MM.1S (cell line): ENCODE measurements at regions not wholly inside any gene's neighbourhood (a gene's known extent, or its start where the extent isn't known, plus 50 kb on each side); places are given as distances from the start of the nearest gene placed in this dataset.

ENCODE experiments used
- DNase-seq: peaks from one replicate; pipeline ENCODE4 v3.0.0-alpha.2; 2015
- H2AFZ ChIP-seq: fragments of 300-600 bp; sonication (generic); 2 replicates; pipeline ENCODE4 v1.6.0; 2016; ENCODE audit warnings: antibody characterized with exemption, low read length
- H3F3A ChIP-seq: fragments of 300-600 bp; sonication (generic); 2 replicates; pipeline ENCODE4 v1.6.1; 2016; ENCODE audit warnings: mild to moderate bottlenecking, antibody characterized with exemption, low read length, moderate library complexity, mixed read lengths; ENCODE audit not compliant: insufficient read depth
- H3K27ac ChIP-seq: fragments of 300-600 bp; sonication (generic); 2 replicates; pipeline ENCODE4 v1.5.1; 2016; ENCODE audit warnings: mild to moderate bottlenecking, low read length
- H3K27me3 ChIP-seq: fragments of 300-600 bp; sonication (generic); replicated peaks from 2 replicates; pipeline ENCODE4 v1.6.0; 2016; ENCODE audit warnings: low read length; ENCODE audit not compliant: insufficient read depth
- H3K36me3 ChIP-seq: fragments of 300-600 bp; sonication (generic); replicated peaks from 2 replicates; pipeline ENCODE4 v1.6.1; 2016; ENCODE audit warnings: mild to moderate bottlenecking, low read length, mixed read lengths; ENCODE audit not compliant: insufficient read depth
- H3K4me1 ChIP-seq: fragments of 300-600 bp; sonication (generic); 2 replicates; pipeline ENCODE4 v1.6.1; 2016; ENCODE audit warnings: low read length, mixed read lengths
- H3K4me2 ChIP-seq: fragments of 300-600 bp; sonication (generic); 2 replicates; pipeline ENCODE4 v1.6.0; 2016; ENCODE audit warnings: low read depth, low read length
- H3K4me3 ChIP-seq: fragments of 300-600 bp; sonication (generic); 2 replicates; pipeline ENCODE4 v1.5.1; 2016; ENCODE audit warnings: low read length, mixed read lengths
- H3K79me2 ChIP-seq: fragments of 300-600 bp; sonication (generic); 2 replicates; pipeline ENCODE4 v1.6.1; 2016; ENCODE audit warnings: mixed run types, low read length, mixed read lengths
- H3K9ac ChIP-seq: fragments of 300-600 bp; sonication (generic); 2 replicates; pipeline ENCODE4 v1.6.1; 2016; ENCODE audit warnings: low read length, mixed read lengths
- H3K9me2 ChIP-seq: fragments of 300-600 bp; sonication (generic); replicated peaks from 2 replicates; pipeline ENCODE4 v1.6.1; 2016; ENCODE audit warnings: mild to moderate bottlenecking, low read length, mixed read lengths; ENCODE audit not compliant: insufficient read depth
- H3K9me3 ChIP-seq: fragments of 300-600 bp; sonication (generic); replicated peaks from 2 replicates; pipeline ENCODE4 v1.6.1; 2016; ENCODE audit warnings: mild to moderate bottlenecking, low read length, mixed read lengths; ENCODE audit not compliant: insufficient read depth
- H4K20me1 ChIP-seq: fragments of 300-600 bp; sonication (generic); 2 replicates; pipeline ENCODE4 v1.6.1; 2016; ENCODE audit warnings: mild to moderate bottlenecking, low read length, moderate library complexity, mixed read lengths; ENCODE audit not compliant: insufficient read depth
- EZH2 ChIP-seq: fragments of 300-600 bp; sonication (generic); optimal IDR thresholded peaks from 2 replicates; pipeline ENCODE3; 2017; ENCODE audit warnings: low read depth, mild to moderate bottlenecking, antibody characterized with exemption, low read length, mixed read lengths
- EZH2phosphoT487 ChIP-seq: fragments of 300-600 bp; sonication (generic); IDR thresholded peaks from 2 replicates; pipeline ENCODE4 v1.6.1; 2018; ENCODE audit warnings: antibody characterized with exemption, low read length
- TF ChIP-seq, protein P1 (sequence below): fragments of 300-600 bp; sonication (generic); IDR thresholded peaks from 2 replicates; pipeline ENCODE4 v1.5.1; 2016; ENCODE audit warnings: antibody characterized with exemption, low read length, mixed read lengths

DNA sequence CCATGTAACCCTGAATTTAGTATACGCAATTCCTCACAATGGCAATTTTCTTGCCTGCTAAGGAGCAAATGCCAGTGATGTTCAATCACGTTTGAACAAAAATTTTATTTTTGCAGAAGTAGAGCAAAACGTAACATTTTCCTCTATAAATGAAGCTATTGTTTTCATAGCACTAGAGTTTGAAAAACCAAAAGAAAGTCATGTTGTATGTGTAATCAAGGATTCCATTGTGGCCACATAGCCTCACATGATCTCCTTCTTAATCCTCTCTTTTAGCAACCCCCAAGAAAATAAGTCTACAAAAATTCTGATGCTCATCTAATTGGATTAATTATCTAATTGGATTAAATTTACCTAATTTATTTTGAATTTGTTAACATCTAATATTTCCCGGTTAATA, 1217.4 kb upstream of the FLRT2 start:
- TF ChIP-seq EZH2phosphoT487: no peak
- TF ChIP-seq, protein P1, sequence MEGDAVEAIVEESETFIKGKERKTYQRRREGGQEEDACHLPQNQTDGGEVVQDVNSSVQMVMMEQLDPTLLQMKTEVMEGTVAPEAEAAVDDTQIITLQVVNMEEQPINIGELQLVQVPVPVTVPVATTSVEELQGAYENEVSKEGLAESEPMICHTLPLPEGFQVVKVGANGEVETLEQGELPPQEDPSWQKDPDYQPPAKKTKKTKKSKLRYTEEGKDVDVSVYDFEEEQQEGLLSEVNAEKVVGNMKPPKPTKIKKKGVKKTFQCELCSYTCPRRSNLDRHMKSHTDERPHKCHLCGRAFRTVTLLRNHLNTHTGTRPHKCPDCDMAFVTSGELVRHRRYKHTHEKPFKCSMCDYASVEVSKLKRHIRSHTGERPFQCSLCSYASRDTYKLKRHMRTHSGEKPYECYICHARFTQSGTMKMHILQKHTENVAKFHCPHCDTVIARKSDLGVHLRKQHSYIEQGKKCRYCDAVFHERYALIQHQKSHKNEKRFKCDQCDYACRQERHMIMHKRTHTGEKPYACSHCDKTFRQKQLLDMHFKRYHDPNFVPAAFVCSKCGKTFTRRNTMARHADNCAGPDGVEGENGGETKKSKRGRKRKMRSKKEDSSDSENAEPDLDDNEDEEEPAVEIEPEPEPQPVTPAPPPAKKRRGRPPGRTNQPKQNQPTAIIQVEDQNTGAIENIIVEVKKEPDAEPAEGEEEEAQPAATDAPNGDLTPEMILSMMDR: no peak
- no peak for TF ChIP-seq EZH2
- Histone ChIP-seq H3K4me3 (no peak overlapping the region), H4K20me1 (no peaks in the 10 kb centered on the region), H3K4me1 (no peaks in the 10 kb centered on the region), H3K79me2 (no peaks in the 10 kb centered on the region), H3K27me3 (no peaks in the 10 kb centered on the region), H3K9me2 (no peaks in the 10 kb centered on the region), H2AFZ (no peak overlapping the region), H3K9me3 (no peaks in the 10 kb centered on the region), H3K9ac (no peak overlapping the region), H3F3A (no peaks in the 10 kb centered on the region), H3K36me3 (no peaks in the 10 kb centered on the region), H3K4me2 (no peak overlapping the region), H3K27ac (no peak overlapping the region)
- DNase-seq: no peak

DNA sequence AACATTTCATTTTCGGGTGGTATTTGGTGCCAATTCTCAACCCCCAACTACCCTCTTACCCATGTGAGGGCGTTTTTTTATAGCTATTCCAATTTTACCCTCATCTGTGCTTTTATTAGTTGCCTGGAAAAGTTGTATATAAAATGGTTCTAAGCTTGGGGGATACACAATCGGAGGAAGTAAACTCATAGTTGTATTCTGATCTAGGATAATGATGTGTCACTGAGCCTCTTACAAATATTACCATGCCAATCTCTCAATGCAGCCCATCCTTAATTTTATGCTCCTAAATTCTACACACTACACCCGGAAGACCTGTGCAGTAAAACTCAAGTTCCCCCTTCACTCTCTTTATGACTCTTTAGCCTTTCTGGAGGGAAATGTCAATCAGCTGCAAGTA, 1206.5 kb upstream of the FLRT2 start:
- no peak overlapping the region for H3K4me2 ChIP-seq
- H3K9me2 ChIP-seq: no peaks in the 10 kb centered on the region
- no peaks in the 10 kb centered on the region for H3K79me2 ChIP-seq
- no peak for DNase-seq
- TF ChIP-seq EZH2phosphoT487: no peak
- TF ChIP-seq, protein P1: no peak
- TF ChIP-seq EZH2: no peak
- H2AFZ ChIP-seq: no peak overlapping the region
- no peak overlapping the region for H3K9ac ChIP-seq
- H3K27ac ChIP-seq: no peak overlapping the region
- H3K9me3 ChIP-seq: no peaks in the 10 kb centered on the region
- H3K27me3 ChIP-seq: no peaks in the 10 kb centered on the region
- no peaks in the 10 kb centered on the region for H3K4me1 ChIP-seq
- H3K4me3 ChIP-seq: no peak overlapping the region
- no peaks in the 10 kb centered on the region for H3F3A ChIP-seq
- H4K20me1 ChIP-seq: no peaks in the 10 kb centered on the region
- no peaks in the 10 kb centered on the region for H3K36me3 ChIP-seq

DNA sequence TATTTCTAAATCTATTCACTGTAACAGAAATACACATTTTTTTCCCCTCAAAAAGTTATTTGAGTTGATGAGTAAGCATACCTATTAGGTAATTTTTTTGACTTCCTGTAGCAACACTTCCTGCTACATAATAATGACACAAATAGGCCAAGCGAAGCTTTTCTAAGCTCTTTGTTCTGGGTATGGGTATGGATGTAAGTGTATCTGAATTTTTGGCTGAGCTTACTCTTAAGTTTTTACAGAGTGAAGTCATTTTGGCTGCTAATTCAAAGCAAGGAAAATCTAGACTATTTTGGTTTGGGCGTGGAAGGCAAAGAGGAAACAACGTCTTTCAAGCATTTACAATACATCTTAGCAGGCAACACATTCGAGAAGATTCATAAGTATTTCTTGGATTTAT, 1206.0 kb upstream of the FLRT2 start:
- no peak for TF ChIP-seq EZH2phosphoT487
- no peak for TF ChIP-seq EZH2
- TF ChIP-seq, protein P1: no peak
- no peaks in the 10 kb centered on the region for H3K9me3 ChIP-seq

More for the DNA sequence above, 1206.0 kb upstream of the FLRT2 start:
- no peaks in the 10 kb centered on the region for H3K9me2 ChIP-seq
- no peak overlapping the region for H3K4me2 ChIP-seq
- H3F3A ChIP-seq: no peaks in the 10 kb centered on the region
- no peaks in the 10 kb centered on the region for H4K20me1 ChIP-seq
- H3K27ac ChIP-seq: no peak overlapping the region
- H3K79me2 ChIP-seq: no peaks in the 10 kb centered on the region
- no peak overlapping the region for H3K9ac ChIP-seq
- H3K36me3 ChIP-seq: no peaks in the 10 kb centered on the region
- no peak overlapping the region for H2AFZ ChIP-seq
- H3K27me3 ChIP-seq: no peaks in the 10 kb centered on the region
- no peaks in the 10 kb centered on the region for H3K4me1 ChIP-seq
- DNase-seq: no peak
- H3K4me3 ChIP-seq: no peak overlapping the region
